SH-SY5Y (cell line): ENCODE measurements at regions not wholly inside any gene's neighbourhood (a gene's known extent, or its start where the extent isn't known, plus 50 kb on each side); places are given as distances from the start of the nearest gene placed in this dataset.

ENCODE experiments used
- GATA2 ChIP-seq: IDR thresholded peaks from 2 replicates; pipeline ENCODE4 v1.6.1; 2011; ENCODE audit warnings: mild to moderate bottlenecking, low read depth, low read length
- GATA3 ChIP-seq: IDR thresholded peaks from 2 replicates; pipeline ENCODE4 v1.6.1; 2011; ENCODE audit warnings: low read depth, mild to moderate bottlenecking, low read length, moderate library complexity

- TF ChIP-seq GATA3 (no peak), GATA2 (no peak)
These were observed 386.7 kb downstream of the LRIG3 start for GRCh38 chr12:58533652-58534051.
